Esophagus mucosa (tissue), 1 donor: ENCODE measurements at regions not wholly inside any gene's neighbourhood (a gene's known extent, or its start where the extent isn't known, plus 50 kb on each side); places are given as distances from the start of the nearest gene placed in this dataset.

Source experiments
- ATAC-seq: fragments of 200-7000 bp; cut with Tn5 transposase; one replicate; pipeline ENCODE4 v1.9.1; 2020
- donor health status: DM: yes; HTN: yes; CAD: no.

GRCh38 chr16:74232806-74233465 lies 63.7 kb upstream of the PSMD7 start:
- ATAC-seq, result peak; percentile 35

- ATAC-seq, result no peak
Measured at GRCh38 chr16:74230126-74230525, 66.5 kb upstream of the PSMD7 start.

DNA sequence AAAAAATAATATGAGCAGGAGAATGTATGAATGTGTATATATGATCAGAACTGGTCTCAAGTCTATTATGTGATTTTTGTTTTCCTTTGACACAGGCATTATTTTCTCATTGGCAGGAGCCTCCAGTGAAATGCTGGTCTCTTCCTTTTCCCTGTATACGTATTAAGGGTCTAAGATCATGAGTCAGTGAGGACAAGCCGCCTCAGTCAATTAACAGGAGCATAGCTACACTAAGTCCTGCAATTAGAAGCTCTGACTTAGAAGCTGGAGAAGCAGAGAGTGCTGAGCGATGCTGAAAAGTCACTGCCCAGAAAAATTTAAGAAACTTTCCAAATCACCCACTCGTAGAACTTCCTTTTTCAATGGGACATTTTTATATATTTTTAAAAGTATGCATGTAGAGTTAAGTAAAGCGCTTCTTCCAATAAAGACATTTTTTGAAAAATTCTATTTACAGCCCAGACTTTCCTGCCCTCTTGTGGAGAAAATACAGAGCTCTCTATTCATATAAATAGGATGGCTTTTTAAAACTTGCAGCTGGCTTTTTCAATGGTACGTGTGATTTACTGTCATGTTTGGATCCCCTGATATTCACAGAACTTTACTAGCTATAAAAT lies 70.2 kb upstream of the PSMD7 start:
- no peak for ATAC-seq

DNA sequence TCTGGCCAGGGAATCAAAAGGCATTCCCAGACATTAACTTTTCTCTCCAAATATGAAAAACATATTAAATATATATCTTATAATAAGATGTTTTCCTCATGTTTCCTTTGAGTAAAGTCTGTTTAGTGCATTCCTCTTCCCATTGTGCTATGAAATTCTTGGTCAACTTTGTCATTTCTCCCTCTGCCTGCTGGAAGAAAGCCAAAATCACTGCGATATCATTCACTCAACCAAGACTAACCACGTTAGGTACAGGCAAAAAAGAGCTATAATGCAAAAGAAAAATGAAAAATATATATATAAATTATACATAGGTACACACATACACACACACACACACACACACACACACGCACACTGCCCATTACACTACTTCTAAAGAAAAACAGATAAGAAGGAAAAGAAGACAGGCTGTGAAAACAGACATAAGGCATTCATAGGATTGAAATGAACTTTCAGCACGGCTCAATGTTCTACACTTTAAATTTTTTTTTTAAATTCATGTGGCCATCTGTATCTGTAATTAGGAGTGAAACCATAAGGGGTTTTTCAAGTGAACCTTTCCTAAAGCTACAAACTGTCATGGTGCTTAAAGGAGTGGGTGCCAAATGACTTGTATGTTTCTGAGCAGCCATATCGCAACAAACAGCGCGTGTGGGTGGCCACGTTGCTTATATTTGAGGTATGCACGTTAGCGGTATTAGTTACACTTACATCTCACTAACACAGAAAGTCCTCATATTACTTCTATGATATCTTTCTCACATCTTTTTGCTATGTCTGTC lies 71.6 kb upstream of the PSMD7 start:
- no peak for ATAC-seq

DNA sequence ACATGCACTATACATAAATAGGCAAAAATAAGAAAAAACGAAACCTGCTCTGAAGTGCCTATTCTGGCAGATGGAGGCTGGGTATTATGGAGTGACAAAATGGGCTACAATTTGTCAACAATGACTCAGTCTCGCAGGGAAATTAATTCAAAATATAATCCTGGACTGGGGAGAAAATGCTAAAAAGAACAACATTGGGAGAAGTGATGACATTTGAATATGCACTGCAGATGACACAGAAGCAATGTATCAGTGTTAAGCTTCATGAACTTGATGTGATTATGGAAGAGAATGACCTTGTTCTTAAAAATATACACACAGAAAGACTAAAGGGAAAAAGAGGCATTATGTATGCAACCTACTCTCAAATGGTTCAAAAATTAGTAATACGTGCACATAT lies 74.8 kb upstream of the PSMD7 start:
- ATAC-seq, result no peak

DNA sequence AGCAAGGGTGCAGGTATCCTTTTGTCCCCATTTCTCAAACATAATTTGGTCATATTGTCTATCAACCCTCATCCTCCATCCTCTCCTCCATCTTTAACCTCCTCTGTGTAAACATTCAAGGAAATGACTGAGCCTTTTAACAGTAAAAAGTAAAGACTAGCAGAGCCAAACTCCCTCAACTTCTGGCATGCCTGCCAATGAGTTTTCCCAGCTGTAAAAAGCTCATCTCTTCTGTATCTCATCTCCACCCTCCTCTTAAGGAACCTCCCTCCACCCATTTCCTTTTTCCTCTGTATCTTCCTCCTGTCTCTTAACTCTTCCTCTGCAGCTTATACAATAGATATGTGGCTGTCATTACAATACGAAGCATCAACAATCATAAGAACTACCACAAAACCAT lies 76.9 kb upstream of the PSMD7 start:
- ATAC-seq, result no peak

DNA sequence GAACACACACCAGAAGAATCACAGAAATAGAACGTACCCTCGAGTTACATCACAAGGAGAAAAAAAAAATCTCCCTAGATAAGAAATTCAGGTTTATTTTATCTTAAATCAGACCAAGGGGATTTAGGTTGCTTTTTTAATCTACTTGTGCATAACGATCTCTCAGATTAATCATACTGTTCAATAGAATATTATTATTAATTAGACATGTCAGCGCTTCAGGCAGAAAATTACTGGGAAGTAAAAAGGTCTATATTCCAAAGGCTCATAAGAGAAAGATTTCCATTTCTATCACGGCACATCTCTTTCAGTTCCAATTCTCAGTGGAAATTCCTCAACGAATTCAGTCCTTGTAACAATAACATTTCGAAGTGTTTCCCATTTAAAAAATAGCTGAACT lies 77.7 kb upstream of the PSMD7 start:
- no peak for ATAC-seq

DNA sequence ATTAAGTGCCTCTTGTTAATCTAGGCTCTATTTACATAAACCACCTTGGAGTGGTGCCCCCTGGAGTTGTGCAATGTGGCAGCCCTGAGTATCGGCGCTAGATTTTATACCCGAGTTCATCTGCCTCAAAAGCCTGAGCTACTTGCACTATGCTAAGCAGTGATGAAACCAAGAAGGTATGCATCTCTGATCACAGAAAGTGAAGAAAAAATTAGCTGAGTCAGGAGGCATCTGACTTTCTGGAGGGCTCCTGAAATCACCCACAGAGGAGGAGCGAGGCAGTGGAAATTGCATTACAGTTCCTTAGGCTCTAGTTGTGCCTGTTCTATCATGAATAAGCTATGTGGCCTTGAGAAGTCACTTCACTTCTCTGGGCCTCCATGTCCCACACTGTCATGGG lies 80.3 kb upstream of the PSMD7 start:
- ATAC-seq, result no peak

DNA sequence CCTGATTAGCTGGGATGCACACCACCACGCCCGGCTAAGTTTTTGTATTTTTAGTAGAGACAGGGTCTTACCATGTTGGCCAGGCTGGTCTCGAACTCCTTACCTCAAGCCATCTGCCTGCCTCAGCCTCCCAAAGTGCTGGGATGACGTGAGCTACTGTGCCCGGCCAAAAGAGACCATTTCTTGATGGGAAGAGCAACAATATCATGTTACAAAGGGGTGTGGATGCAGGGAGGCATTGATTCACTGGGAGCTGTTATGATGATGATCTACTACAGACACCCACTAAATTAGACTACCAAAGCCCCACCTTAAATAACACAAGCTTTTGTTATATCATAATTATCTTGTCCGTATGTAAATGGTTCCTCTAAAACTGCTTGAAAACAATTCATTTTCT lies 81.4 kb upstream of the PSMD7 start:
- ATAC-seq, result no peak

DNA sequence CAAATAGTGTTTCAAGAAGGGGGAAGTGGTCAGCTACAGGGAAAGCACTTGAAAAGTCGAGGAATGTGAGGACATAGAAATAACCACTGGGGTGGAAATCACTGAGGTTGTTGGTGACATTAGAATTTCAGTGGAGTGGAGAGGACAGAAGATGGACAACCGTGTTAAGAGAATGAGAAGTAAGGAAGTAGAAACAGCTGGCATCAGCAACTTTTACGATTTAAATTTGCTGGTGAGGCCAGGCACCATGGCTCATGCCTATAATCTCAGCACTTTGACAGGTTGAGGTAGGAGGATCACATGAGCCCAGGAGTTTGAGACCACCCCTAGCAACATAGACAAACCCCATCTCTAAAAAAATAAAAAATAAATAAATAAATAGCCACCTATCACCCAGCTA lies 83.2 kb upstream of the PSMD7 start:
- ATAC-seq, result no peak

- ATAC-seq, result no peak
Measured at GRCh38 chr16:74210245-74210644, 86.4 kb upstream of the PSMD7 start.

DNA sequence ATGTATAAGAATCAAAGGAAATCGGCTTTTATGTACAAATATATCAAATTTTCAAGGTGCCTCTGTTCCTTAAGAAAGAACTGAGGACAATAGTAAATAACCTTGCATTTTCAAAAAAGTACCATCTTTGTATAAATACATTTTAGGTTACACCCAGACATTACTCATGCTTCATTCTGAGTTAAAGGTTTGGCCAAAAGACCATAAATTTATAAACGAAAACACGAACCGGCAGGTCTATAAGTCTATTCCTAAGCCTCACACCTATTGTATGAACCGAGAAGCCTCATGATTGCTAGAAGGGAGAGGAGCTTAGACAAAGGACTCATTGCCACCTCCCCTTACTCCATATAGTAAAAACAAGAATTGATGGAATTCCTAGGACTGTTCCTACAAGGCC lies 94.6 kb upstream of the PSMD7 start:
- ATAC-seq, result no peak

GRCh38 chr16:74201576-74201975 lies 95.0 kb upstream of the PSMD7 start:
- ATAC-seq, result no peak

DNA sequence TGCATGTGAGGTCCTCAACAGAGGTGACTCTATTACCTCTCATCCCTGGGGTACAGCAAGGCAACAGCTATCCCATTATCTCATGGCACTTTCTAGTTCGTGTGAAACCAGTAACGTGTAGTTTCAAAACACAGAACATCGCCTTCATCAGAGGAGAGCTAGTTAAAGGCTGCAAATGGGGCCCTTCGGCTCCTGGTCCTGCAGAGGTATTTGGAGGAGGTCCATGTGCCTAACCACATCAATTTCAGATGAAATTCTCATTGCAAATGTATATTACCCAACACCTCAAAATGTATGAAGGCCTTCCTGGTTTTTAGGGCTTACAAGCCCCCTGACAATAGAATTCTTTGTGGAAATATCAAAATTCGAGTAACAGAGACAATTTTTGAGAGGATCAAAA lies 95.7 kb upstream of the PSMD7 start:
- no peak for ATAC-seq

DNA sequence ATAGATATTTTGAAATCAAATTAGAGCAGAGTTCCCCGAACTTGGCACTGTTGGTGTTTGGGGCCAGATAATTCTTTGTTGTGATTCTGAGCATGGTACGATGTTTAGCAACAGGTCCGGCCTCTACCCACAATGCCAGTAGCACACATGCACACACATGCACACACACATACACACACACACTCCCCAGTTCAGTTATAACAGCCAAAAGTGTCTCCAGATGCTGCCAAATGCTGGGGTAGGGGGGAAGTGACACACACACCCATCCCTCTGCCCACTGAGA lies 96.8 kb upstream of the PSMD7 start:
- no peak for ATAC-seq

- no peak for ATAC-seq
Measured at GRCh38 chr16:74199066-74199841, 97.4 kb upstream of the PSMD7 start.

DNA sequence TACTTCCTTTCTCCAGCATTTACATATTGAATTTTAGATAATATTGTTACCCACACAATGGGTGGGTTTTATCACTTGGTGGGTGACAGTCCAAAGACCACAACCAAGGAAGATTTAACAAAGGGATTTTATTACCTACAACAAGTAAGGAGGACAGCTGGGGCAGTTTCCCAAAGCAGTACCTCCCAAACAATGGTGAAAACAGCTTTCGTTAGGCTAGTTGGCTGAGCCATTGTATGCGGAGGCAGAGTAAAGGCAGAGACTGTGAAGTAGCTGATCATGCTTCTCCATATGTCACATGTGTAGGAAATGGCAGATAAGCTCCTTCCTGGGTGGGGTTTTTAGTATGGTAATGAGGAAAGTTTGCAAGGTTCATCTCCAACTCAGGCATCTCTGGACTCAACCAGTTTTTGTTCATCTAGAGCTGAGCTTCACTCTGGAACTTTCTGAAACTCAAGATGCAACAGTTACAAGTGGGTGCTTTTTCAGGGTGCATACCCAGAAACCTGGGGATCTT lies 104.3 kb upstream of the PSMD7 start:
- ATAC-seq, result no peak

GRCh38 chr16:74190292-74190691 lies 106.3 kb upstream of the PSMD7 start:
- ATAC-seq, result no peak

DNA sequence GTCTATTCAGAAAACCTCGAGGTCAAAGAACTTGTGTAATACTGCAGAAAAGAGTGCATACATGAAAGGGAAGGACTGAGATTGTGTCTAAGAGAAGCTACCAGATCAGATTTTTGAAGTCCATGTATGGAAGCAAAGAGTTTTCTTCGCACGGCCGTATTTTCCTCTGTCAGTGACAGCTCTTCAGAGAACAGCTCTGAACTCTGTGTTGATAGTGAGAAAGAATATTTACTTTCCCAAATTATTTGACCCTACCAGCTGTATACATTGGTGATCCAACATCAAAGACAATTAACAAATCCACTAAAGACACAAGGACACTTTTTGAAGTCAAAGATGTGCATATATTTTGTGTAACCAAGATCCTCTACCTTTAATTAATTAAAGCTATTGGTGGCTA lies 107.8 kb upstream of the PSMD7 start:
- ATAC-seq, result no peak

DNA sequence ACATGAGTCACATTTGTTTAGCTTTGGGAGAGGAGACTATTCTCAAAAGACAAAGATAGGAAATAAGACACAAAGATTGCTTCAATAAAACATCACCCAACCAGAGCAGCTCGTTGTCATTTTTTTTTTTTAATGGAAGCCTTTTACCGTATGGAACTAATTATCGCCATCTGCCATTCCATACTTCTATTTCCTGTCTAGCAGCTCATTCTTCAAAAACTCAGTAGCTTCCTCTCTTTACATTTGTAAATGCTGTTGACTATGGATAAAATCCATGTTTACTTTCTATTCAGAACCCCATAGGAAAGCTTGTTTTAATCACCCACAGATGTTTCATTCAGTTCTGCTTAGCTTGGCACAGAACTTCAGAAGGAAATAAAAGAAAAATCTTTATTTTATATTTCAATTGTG lies 110.0 kb upstream of the PSMD7 start:
- no peak for ATAC-seq

DNA sequence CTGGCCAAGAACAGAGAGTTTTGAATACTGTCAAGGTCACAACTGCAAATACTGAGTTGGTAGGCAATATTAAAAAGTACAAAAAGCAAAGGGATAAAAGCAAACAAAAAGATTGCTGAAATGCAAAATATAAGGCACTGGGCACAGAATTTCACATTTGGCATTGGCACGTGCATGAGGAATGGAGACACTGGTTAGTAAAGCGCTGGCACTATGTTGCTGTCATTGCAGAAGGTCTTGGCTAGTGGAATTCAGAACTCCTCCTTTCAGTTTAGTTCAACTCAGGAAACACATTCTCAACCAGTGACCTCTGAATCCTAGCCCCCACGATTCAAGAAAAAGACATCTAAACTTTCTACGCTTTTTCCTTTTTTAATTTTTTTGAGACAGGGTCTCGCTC lies 111.8 kb upstream of the PSMD7 start:
- no peak for ATAC-seq

GRCh38 chr16:74183601-74184360 lies 112.8 kb upstream of the PSMD7 start:
- no peak for ATAC-seq
